Activated CD4-positive, alpha-beta T cell treated with anti-CD3 and anti-CD28 coated beads, Interleukin-2, Interleukin-6, amounts not matched to agents 100 ng/mL and 50 ng/mL, durations not matched to agents 16 hours and 8 hours (primary cell): ENCODE measurements at regions not wholly inside any gene's neighbourhood (a gene's known extent, or its start where the extent isn't known, plus 50 kb on each side); places are given as distances from the start of the nearest gene placed in this dataset.
A peak's percentile ranks its signal among the peaks of the same experiment; 100 is the strongest.
"Not testable (repeated sequence)": the region's sequence is repeated elsewhere in the genome, so short reads cannot be mapped to it uniquely, and the experiment has no call there.

Experiments used
- DNase-seq: peaks from one replicate; pipeline ENCODE4 v3.0.0-alpha.2; 2020

- no peak for DNase-seq
Observed at GRCh38 chr18:41690332-41691127, 264.5 kb upstream of the PIK3C3 start.

- DNase-seq = no peak
Observed at GRCh38 chr18:41687138-41687537, 267.9 kb upstream of the PIK3C3 start.

- DNase-seq = no peak
Observed at GRCh38 chr18:41681138-41681880, 273.7 kb upstream of the PIK3C3 start.

GRCh38 chr18:41674506-41674905 lies 280.5 kb upstream of the PIK3C3 start:
- no peak for DNase-seq

- DNase-seq = no peak
Observed at GRCh38 chr18:41666231-41666630, 288.8 kb upstream of the PIK3C3 start.

GRCh38 chr18:41665210-41665609 lies 289.8 kb upstream of the PIK3C3 start:
- DNase-seq = no peak

DNA sequence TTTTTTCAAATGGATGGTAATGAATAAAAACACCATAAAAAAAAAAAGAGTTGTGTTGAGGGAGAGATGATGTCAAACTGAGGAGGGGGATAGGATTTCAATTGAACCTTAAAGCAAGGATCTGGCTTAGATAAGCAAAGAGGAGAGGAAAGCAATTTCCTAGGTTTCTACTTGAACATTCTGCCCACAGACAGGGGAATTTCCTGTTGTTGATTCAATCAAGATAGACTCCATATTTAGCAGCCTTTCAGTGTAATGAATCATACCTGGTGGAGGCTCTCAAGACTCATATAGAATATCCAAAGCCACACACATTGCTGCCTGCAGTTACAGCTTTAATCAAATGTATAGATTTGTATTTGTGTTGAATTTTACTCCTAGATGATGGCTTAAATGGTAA lies 294.4 kb upstream of the PIK3C3 start:
- DNase-seq = no peak

DNA sequence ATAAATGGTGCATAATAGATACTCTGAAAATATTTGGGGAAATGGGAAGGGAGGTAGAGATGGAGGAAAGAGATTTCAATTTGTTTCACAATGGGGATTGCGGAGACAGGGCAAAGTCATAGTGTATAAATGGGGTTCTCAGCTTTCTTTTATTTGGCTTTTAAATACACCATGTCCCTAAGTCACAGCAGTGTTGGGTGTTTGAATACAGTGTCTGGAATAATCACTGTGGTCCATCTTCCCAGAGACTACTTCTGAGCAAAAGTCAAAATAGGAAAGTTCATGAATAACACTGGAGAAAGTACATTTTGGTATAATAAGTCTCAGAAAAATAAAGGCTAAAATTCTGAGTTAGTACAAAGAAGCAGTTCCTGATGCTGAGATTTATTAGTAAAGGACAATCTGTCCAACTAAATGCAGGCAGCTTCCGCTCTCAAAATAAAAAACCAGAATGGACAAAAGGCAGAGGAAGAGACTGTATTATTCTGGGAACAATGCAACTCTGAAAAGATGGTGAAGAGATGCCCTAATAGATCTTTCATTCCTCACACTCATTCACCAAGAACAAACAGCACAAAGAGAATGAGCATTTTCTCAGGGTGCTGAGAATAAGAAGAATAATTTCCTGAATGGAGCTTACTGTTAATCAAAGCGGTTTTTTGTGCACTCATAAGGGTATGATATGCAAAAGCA lies 295.4 kb upstream of the PIK3C3 start:
- no peak for DNase-seq

DNA sequence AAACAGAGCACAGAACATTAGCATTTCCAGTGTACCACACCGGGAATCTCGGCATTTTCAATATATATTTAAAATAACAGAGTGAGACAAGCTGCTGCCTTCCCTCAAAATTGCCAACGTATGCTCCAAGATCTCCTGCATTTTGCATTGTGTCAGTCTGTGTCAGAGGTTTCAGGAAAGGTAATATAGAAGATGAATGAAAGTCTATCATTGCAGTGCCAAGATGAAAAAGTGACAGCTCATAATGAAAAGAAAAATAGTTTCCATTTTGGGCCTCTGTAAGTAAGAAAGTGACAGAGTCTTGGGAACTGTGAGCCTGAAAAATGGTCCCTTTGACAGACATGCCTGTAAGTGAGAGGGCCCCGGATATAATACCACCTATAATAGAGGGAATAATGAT lies 297.8 kb upstream of the PIK3C3 start:
- DNase-seq = no peak

GRCh38 chr18:41655074-41655473 lies 300.0 kb upstream of the PIK3C3 start:
- no peak for DNase-seq

GRCh38 chr18:41647914-41648313 lies 307.1 kb upstream of the PIK3C3 start:
- DNase-seq = no peak

GRCh38 chr18:41646915-41647620 lies 308.0 kb upstream of the PIK3C3 start:
- DNase-seq = no peak

DNA sequence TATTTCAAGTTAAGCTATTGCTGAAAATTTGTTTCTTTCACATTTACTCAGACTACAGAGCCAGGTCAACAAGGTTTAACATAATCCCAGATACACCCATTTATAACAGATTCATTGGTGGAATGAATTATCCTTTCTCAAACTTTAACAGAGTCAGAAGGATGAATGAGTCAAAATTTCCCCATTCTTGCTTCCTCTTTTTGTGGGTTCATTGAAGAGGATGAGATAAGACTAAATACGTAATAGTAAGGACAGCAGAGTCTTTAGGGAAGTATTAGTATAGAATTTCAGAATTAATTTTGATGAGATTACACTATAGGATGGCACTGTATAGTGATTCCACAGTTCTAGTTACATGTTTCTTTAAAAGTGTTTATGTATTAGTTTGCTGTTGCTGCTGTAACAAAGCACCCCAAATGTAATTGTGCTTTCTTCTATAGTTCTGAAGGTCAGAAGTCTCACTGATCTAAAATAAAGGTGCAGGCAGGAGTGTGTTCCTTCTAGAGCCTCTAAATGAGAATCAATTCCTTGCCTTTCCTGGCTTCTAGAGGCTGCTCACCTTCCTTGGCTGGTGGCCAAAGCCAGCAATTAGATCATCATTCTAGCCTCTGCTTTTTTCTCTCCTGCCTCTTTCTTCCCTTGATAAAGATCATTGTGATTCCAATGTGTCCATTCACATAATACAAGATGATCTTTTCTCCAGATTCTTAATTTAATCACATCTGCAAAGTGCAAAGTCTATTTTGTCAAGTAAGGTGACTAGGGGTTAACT lies 309.3 kb upstream of the PIK3C3 start:
- no peak for DNase-seq

DNA sequence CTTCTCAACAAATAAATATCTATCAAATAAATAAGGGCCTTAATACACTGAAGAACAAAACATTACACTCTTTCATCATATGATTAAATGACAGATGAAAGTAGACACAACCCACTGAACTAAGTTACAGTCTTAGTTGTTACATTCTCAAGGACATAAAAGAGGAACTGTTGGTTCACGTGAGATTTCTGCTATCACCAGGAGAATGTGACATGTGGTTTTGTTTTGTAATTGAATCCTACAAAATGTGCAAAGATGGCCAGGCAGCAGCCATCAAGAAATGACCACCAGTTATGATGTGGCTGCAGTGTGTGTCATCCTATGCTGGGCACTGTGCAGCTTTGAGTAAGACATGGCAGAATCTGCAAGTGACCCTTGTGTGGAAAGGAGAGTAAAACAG lies 310.6 kb upstream of the PIK3C3 start:
- no peak for DNase-seq

DNA sequence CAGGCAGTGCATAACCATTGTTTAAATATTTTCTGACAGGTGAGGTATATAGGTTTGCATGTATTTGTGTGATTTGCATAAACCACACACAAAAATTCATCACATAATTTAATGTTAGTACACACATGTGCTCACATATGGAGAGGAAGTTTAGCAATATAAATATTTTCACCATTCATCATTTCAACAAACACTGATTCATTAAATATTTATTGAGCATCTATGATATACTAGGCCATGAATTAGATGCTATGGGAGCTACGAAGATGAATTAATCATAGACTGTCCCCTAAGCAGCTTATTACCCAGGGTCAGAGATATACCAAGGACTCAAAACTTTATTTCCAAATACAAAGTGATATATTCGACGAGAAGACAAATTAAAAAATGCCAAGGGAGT lies 311.6 kb upstream of the PIK3C3 start:
- DNase-seq = no peak

GRCh38 chr18:41642756-41643155 lies 312.3 kb upstream of the PIK3C3 start:
- no peak for DNase-seq

DNA sequence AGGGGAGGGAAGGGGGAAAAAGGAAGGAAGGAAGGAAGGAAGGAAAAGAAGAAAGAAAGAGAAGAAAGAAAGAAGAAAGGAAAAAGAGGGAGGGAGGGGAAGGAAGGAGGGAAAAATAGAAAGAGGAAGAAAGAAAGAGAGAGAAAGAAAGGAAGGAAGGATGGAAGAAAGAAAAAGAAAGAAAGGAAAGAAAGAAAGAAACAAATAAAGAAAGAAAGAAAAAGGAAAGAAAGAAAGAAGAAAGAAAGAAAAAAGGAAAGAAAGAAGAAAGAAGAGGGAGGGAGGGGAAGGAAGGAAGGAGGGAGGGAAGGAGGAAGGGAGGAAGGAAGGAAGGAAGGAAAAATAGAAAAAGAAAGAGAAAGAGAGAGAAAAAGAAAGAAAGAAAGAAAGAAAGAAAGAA lies 315.8 kb upstream of the PIK3C3 start:
- no peak for DNase-seq

DNA sequence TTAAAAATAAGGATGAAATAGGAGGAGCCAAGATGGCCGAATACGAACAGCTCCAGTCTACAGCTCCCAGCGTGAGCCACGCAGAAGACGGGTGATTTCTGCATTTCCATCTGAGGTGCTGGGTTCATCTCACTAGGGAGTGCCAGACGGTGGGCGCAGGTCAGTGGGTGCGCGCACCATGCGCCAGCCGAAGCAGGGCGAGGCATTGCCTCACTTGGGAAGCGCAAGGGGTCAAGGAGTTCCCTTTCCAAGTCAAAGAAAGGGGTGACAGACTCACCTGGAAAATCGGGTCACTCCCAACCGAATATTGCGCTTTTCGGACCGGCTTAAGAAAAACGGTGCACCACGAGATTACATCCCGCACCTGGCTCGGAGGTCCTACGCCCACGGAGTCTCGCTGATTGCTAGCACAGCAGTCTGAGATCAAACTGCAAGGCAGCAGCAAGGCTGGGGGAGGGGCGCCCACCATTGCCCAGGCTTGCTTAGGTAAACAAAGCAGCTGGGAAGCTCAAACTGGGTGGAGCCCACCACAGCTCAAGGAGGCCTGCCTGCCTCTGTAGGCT lies 323.2 kb upstream of the PIK3C3 start:
- not testable (repeated sequence) for DNase-seq

- DNase-seq = no peak
Observed at GRCh38 chr18:41630232-41630886, 324.7 kb upstream of the PIK3C3 start.

GRCh38 chr18:41624460-41624859 lies 330.6 kb upstream of the PIK3C3 start:
- no peak for DNase-seq

DNA sequence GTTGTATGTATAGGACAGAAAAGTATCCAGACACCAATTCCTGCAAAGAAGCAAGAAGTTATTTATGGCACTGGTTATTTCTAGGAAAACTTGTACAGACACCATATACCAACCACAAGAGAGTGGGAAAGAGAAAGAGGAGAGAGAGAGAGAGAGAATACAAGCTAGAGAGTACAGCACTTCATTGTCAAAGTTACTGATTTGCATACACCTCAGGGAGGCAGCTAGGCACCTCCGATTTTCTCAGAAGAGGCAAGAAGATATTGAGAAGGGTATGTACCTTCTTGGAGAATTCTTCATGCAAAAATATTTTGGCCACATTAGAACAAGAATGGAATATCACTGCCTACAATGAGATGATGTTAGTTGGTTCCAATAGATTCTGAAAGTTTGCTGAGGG lies 333.9 kb upstream of the PIK3C3 start:
- DNase-seq = no peak

- DNase-seq = peak; percentile 6
Observed at GRCh38 chr18:41618147-41618546, 336.9 kb upstream of the PIK3C3 start.
